ENCODE measurements at regions not wholly inside any gene's neighbourhood (a gene's known extent, or its start where the extent isn't known, plus 50 kb on each side); places are given as distances from the start of the nearest gene placed in this dataset.
"Not testable (repeated sequence)": the region's sequence is repeated elsewhere in the genome, so short reads cannot be mapped to it uniquely, and the experiment has no call there.

- H3K4me1 ChIP-seq (ENCODE audit: control insufficient read depth in 3 of 3, insufficient read depth in 2 of 3, low read depth in 1 of 3, low read length in 2 of 3): no peaks in the 10 kb centered on the region
- no peaks in the 10 kb centered on the region for H3K27me3 ChIP-seq (ENCODE audit: control insufficient read depth in 3 of 3, insufficient read depth in 3 of 3, low read length in 3 of 3)
- FAIRE-seq: no peak
- H3K9me3 ChIP-seq (ENCODE audit: control insufficient read depth in 2 of 2, insufficient read depth in 1 of 2, low read depth in 1 of 2, low read length in 1 of 2): no peaks in the 10 kb centered on the region
- no peaks in the 10 kb centered on the region for H3K36me3 ChIP-seq (ENCODE audit: control insufficient read depth in 3 of 3, insufficient read depth in 2 of 3, low read depth in 1 of 3, low read length in 3 of 3)
- H3K4me3 ChIP-seq (ENCODE audit: low read depth in 1 of 3, low read length in 3 of 3): no peak overlapping the region
- H3K27ac ChIP-seq (ENCODE audit: low read depth in 1 of 3, low read length in 2 of 3): no peak overlapping the region
- 42 to 53% (median 51%) methylated on average over 3 of the region's 3 CpGs for WGBS, 3 donors
- DNase-seq: no peak
Measured at GRCh38 chr1:104098837-104099236, 349.1 kb downstream of the AMY1C start.

GRCh38 chr1:104100115-104100514 is 350.4 kb downstream of the AMY1C start:
- no peaks in the 10 kb centered on the region for H3K36me3 ChIP-seq (ENCODE audit: control insufficient read depth in 3 of 3, insufficient read depth in 2 of 3, low read depth in 1 of 3, low read length in 3 of 3)
- DNase-seq: no peak
- no peaks in the 10 kb centered on the region for H3K9me3 ChIP-seq (ENCODE audit: control insufficient read depth in 2 of 2, insufficient read depth in 1 of 2, low read depth in 1 of 2, low read length in 1 of 2)
- no peak overlapping the region for H3K4me3 ChIP-seq (ENCODE audit: low read depth in 1 of 3, low read length in 3 of 3)
- H3K27ac ChIP-seq (ENCODE audit: low read depth in 1 of 3, low read length in 2 of 3): no peak overlapping the region
- no peaks in the 10 kb centered on the region for H3K27me3 ChIP-seq (ENCODE audit: control insufficient read depth in 3 of 3, insufficient read depth in 3 of 3, low read length in 3 of 3)
- FAIRE-seq: no peak
- 58 to 83% (median 73%) methylated on average over 2 of the region's 2 CpGs for WGBS, 3 donors
- no peaks in the 10 kb centered on the region for H3K4me1 ChIP-seq (ENCODE audit: control insufficient read depth in 3 of 3, insufficient read depth in 2 of 3, low read depth in 1 of 3, low read length in 2 of 3)

- H3K27me3 ChIP-seq (ENCODE audit: control insufficient read depth in 3 of 3, insufficient read depth in 3 of 3, low read length in 3 of 3): no peaks in the 10 kb centered on the region
- DNase-seq (no peak), FAIRE-seq (no peak)
- no peak overlapping the region for H3K4me3 ChIP-seq (ENCODE audit: low read depth in 1 of 3, low read length in 3 of 3)
- no peaks in the 10 kb centered on the region for H3K9me3 ChIP-seq (ENCODE audit: control insufficient read depth in 2 of 2, insufficient read depth in 1 of 2, low read depth in 1 of 2, low read length in 1 of 2)
- no peak overlapping the region for H3K27ac ChIP-seq (ENCODE audit: low read depth in 1 of 3, low read length in 2 of 3)
- H3K4me1 ChIP-seq (ENCODE audit: control insufficient read depth in 3 of 3, insufficient read depth in 2 of 3, low read depth in 1 of 3, low read length in 2 of 3): no peaks in the 10 kb centered on the region
- 59 to 78% (median 62%) methylated on average over 5 of the region's 5 CpGs for WGBS, 3 donors
- no peaks in the 10 kb centered on the region for H3K36me3 ChIP-seq (ENCODE audit: control insufficient read depth in 3 of 3, insufficient read depth in 2 of 3, low read depth in 1 of 3, low read length in 3 of 3)
Measured at GRCh38 chr1:104105465-104105864, 355.8 kb downstream of the AMY1C start.

- Histone ChIP-seq H3K4me3 (ENCODE audit: low read depth in 1 of 3, low read length in 3 of 3) (no peak overlapping the region), H3K27ac (ENCODE audit: low read depth in 1 of 3, low read length in 2 of 3) (no peak overlapping the region), H3K36me3 (ENCODE audit: control insufficient read depth in 3 of 3, insufficient read depth in 2 of 3, low read depth in 1 of 3, low read length in 3 of 3) (no peaks in the 10 kb centered on the region), H3K27me3 (ENCODE audit: control insufficient read depth in 3 of 3, insufficient read depth in 3 of 3, low read length in 3 of 3) (no peaks in the 10 kb centered on the region), H3K9me3 (ENCODE audit: control insufficient read depth in 2 of 2, insufficient read depth in 1 of 2, low read depth in 1 of 2, low read length in 1 of 2) (no peaks in the 10 kb centered on the region), H3K4me1 (ENCODE audit: control insufficient read depth in 3 of 3, insufficient read depth in 2 of 3, low read depth in 1 of 3, low read length in 2 of 3) (no peaks in the 10 kb centered on the region)
- no peak for FAIRE-seq
- no peak for DNase-seq
Measured at GRCh38 chr1:104120525-104120924, 370.8 kb downstream of the AMY1C start.

- WGBS, 3 donors: 62 to 63% (median 62%) methylated on average over 4 of the region's 4 CpGs
- H3K4me1 ChIP-seq (ENCODE audit: control insufficient read depth in 3 of 3, insufficient read depth in 2 of 3, low read depth in 1 of 3, low read length in 2 of 3): no peaks in the 10 kb centered on the region
- DNase-seq: no peak
- no peak overlapping the region for H3K4me3 ChIP-seq (ENCODE audit: low read depth in 1 of 3, low read length in 3 of 3)
- FAIRE-seq: no peak
- no peaks in the 10 kb centered on the region for H3K27me3 ChIP-seq (ENCODE audit: control insufficient read depth in 3 of 3, insufficient read depth in 3 of 3, low read length in 3 of 3)
- H3K9me3 ChIP-seq (ENCODE audit: control insufficient read depth in 2 of 2, insufficient read depth in 1 of 2, low read depth in 1 of 2, low read length in 1 of 2): no peaks in the 10 kb centered on the region
- no peak overlapping the region for H3K27ac ChIP-seq (ENCODE audit: low read depth in 1 of 3, low read length in 2 of 3)
- H3K36me3 ChIP-seq (ENCODE audit: control insufficient read depth in 3 of 3, insufficient read depth in 2 of 3, low read depth in 1 of 3, low read length in 3 of 3): no peaks in the 10 kb centered on the region
Measured at GRCh38 chr1:104121271-104121670, 371.6 kb downstream of the AMY1C start.

GRCh38 chr1:104125266-104125665 is 375.6 kb downstream of the AMY1C start:
- no peak for FAIRE-seq
- H3K9me3 ChIP-seq (ENCODE audit: control insufficient read depth in 2 of 2, insufficient read depth in 1 of 2, low read depth in 1 of 2, low read length in 1 of 2): no peaks in the 10 kb centered on the region
- no peaks in the 10 kb centered on the region for H3K36me3 ChIP-seq (ENCODE audit: control insufficient read depth in 3 of 3, insufficient read depth in 2 of 3, low read depth in 1 of 3, low read length in 3 of 3)
- 30 to 42% (median 33%) methylated on average over 1 of the region's 1 CpG for WGBS, 3 donors
- H3K4me1 ChIP-seq (ENCODE audit: control insufficient read depth in 3 of 3, insufficient read depth in 2 of 3, low read depth in 1 of 3, low read length in 2 of 3): no peaks in the 10 kb centered on the region
- H3K27me3 ChIP-seq (ENCODE audit: control insufficient read depth in 3 of 3, insufficient read depth in 3 of 3, low read length in 3 of 3): no peaks in the 10 kb centered on the region
- no peak overlapping the region for H3K4me3 ChIP-seq (ENCODE audit: low read depth in 1 of 3, low read length in 3 of 3)
- DNase-seq: no peak
- H3K27ac ChIP-seq (ENCODE audit: low read depth in 1 of 3, low read length in 2 of 3): no peak overlapping the region

GRCh38 chr1:104125970-104126369 is 376.3 kb downstream of the AMY1C start:
- no peak for DNase-seq
- Histone ChIP-seq H3K27me3 (ENCODE audit: control insufficient read depth in 3 of 3, insufficient read depth in 3 of 3, low read length in 3 of 3) (no peaks in the 10 kb centered on the region), H3K36me3 (ENCODE audit: control insufficient read depth in 3 of 3, insufficient read depth in 2 of 3, low read depth in 1 of 3, low read length in 3 of 3) (no peaks in the 10 kb centered on the region), H3K9me3 (ENCODE audit: control insufficient read depth in 2 of 2, insufficient read depth in 1 of 2, low read depth in 1 of 2, low read length in 1 of 2) (no peaks in the 10 kb centered on the region), H3K27ac (ENCODE audit: low read depth in 1 of 3, low read length in 2 of 3) (no peak overlapping the region), H3K4me3 (ENCODE audit: low read depth in 1 of 3, low read length in 3 of 3) (no peak overlapping the region), H3K4me1 (ENCODE audit: control insufficient read depth in 3 of 3, insufficient read depth in 2 of 3, low read depth in 1 of 3, low read length in 2 of 3) (no peaks in the 10 kb centered on the region)
- FAIRE-seq: no peak
- WGBS, 3 donors: 48 to 56% (median 54%) methylated on average over 5 of the region's 5 CpGs

- no peak for FAIRE-seq
- DNase-seq: no peak
Measured at GRCh38 chr1:104132382-104132973, 382.8 kb downstream of the AMY1C start.

GRCh38 chr1:104135036-104135435 is 385.3 kb downstream of the AMY1C start:
- H3K4me3 ChIP-seq (ENCODE audit: low read depth in 1 of 3, low read length in 3 of 3); H3K4me1 ChIP-seq (ENCODE audit: control insufficient read depth in 3 of 3, insufficient read depth in 2 of 3, low read depth in 1 of 3, low read length in 2 of 3); H3K9me3 ChIP-seq (ENCODE audit: control insufficient read depth in 2 of 2, insufficient read depth in 1 of 2, low read depth in 1 of 2, low read length in 1 of 2); H3K27me3 ChIP-seq (ENCODE audit: control insufficient read depth in 3 of 3, insufficient read depth in 3 of 3, low read length in 3 of 3); DNase-seq; H3K27ac ChIP-seq (ENCODE audit: low read depth in 1 of 3, low read length in 2 of 3); H3K36me3 ChIP-seq (ENCODE audit: control insufficient read depth in 3 of 3, insufficient read depth in 2 of 3, low read depth in 1 of 3, low read length in 3 of 3); FAIRE-seq: not testable (repeated sequence)
- WGBS, 3 donors: 46 to 63% (median 59%) methylated on average over 6 of the region's 6 CpGs

More at GRCh38 chr1:104132382-104132973, 382.8 kb downstream of the AMY1C start:
- Histone ChIP-seq H3K4me1 (ENCODE audit: control insufficient read depth in 3 of 3, insufficient read depth in 2 of 3, low read depth in 1 of 3, low read length in 2 of 3) (no peaks in the 10 kb centered on the region), H3K27me3 (ENCODE audit: control insufficient read depth in 3 of 3, insufficient read depth in 3 of 3, low read length in 3 of 3) (no peaks in the 10 kb centered on the region), H3K36me3 (ENCODE audit: control insufficient read depth in 3 of 3, insufficient read depth in 2 of 3, low read depth in 1 of 3, low read length in 3 of 3) (no peaks in the 10 kb centered on the region), H3K27ac (ENCODE audit: low read depth in 1 of 3, low read length in 2 of 3) (no peak overlapping the region), H3K9me3 (ENCODE audit: control insufficient read depth in 2 of 2, insufficient read depth in 1 of 2, low read depth in 1 of 2, low read length in 1 of 2) (no peaks in the 10 kb centered on the region), H3K4me3 (ENCODE audit: low read depth in 1 of 3, low read length in 3 of 3) (no peak overlapping the region)
